HFF-Myc (cell line): ENCODE measurements at regions not wholly inside any gene's neighbourhood (a gene's known extent, or its start where the extent isn't known, plus 50 kb on each side); places are given as distances from the start of the nearest gene placed in this dataset.

Experiments
- DNase-seq: peaks from one replicate; pipeline ENCODE4 v3.0.0-alpha.2; 2011; ENCODE audit warnings: low read depth; ENCODE audit errors: extremely low read depth
- H3K4me3 ChIP-seq: replicated peaks from 2 replicates; pipeline ENCODE4 v1.5.1; 2011; ENCODE audit warnings: low read depth, mild to moderate bottlenecking, control low read depth, low read length
- CTCF ChIP-seq: IDR thresholded peaks from 2 replicates; pipeline ENCODE4 v1.5.1; 2012; ENCODE audit warnings: mild to moderate bottlenecking, low read depth, low read length, control low read depth; ENCODE audit errors: missing control alignments

DNA sequence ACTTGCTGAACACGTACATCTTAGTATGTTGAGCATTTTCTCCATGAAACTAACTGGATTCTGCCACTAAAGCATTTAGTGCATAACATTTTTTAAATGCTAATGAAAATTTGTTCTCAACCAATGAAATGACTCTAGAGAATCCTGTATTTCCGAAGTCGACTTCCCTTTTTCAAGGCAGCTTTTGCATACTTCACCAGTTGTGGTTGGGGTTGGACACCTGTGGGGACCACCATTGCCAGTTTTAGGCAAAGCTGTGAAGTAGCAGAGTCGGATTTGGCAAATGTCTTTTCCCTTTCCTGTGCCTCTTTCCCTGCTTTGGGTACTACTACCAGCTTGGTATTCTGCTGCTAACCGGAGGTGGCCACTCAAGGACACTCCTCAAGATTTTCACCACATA, 349.2 kb downstream of the BCAT1 start:
- DNase-seq, result no peak
- no peak overlapping the region for H3K4me3 ChIP-seq
- no peak for TF ChIP-seq CTCF

GRCh38 chr12:24597580-24597979, 351.3 kb downstream of the BCAT1 start:
- DNase-seq, result no peak
- TF ChIP-seq CTCF, result no peak

DNA sequence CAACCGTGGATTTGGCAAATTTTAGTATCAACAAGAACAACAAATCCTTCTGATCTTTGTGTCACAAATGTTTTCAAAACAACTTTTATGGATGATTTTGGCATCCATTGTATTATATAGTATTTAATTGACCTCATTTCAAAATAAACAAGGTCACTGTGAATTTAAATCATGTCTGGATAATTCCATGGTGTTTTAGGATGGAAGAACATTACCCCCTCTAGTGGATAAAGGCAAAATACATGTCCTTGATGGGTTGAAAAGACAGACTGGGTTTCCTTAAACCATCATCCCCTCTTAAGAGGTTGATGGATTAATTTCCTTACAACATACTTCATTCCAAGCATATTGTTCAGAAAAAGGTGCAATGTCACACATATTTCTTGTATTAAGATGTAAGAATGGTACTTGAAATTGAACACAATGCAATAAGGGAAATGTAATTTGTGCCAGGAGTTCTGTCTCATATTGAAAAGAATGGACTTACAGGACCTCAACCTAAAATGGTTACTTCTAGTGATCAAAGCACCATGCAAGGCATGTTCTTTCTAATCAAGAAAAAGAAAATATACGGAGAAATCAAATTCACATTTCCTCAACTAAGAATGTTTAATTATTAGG, 352.0 kb downstream of the BCAT1 start:
- peak; percentile 49 for TF ChIP-seq CTCF

More at GRCh38 chr12:24597580-24597979, 351.3 kb downstream of the BCAT1 start:
- no peak overlapping the region for H3K4me3 ChIP-seq

GRCh38 chr12:24595652-24596235, 353.2 kb downstream of the BCAT1 start:
- TF ChIP-seq CTCF, result peak; percentile 27
- H3K4me3 ChIP-seq, result no peak overlapping the region
- DNase-seq, result no peak

More for the DNA sequence above, 352.0 kb downstream of the BCAT1 start:
- no peak overlapping the region for H3K4me3 ChIP-seq
- DNase-seq, result no peak

GRCh38 chr12:24591715-24592440, 357.0 kb downstream of the BCAT1 start:
- DNase-seq, result no peak
- no peak for TF ChIP-seq CTCF
- no peak overlapping the region for H3K4me3 ChIP-seq

- DNase-seq, result no peak
- no peak overlapping the region for H3K4me3 ChIP-seq
- TF ChIP-seq CTCF, result no peak
Measured at GRCh38 chr12:24591079-24591626, 357.7 kb downstream of the BCAT1 start.
